ENCODE measurements at regions not wholly inside any gene's neighbourhood (a gene's known extent, or its start where the extent isn't known, plus 50 kb on each side); places are given as distances from the start of the nearest gene placed in this dataset.

GRCh38 chr14:22471545-22472121 lies 117.4 kb downstream of the DAD1 start:
- peak overlapping the region in 3 of 8 donors; percentile 7 to 13 (median 8) for H3K27ac ChIP-seq
- H3K4me3 ChIP-seq: no peak overlapping the region
- peak; percentile 79 for DNase-seq
- no peaks in the 10 kb centered on the region for H3K27me3 ChIP-seq (replicated peaks in 1 of 7)
- H3K4me1 ChIP-seq: peaks cover 12 to 69% (median 26%) of the 10 kb centered on the region in 6 donors
- TF ChIP-seq CTCF (IDR thresholded peaks at IDR 0.05 in 8 of 11, conservative IDR thresholded peaks at IDR 0.05 in 3 of 11) (peak in 9 of 11 experiments; percentile 5 to 59 (median 48)), POLR2A (IDR thresholded peaks at IDR 0.05) (no peak), POLR2AphosphoS5 (IDR thresholded peaks at IDR 0.05) (peak in 2 of 3 donors; percentile 28 to 37)
- H3K9me3 ChIP-seq: no peaks in the 10 kb centered on the region
- intact Hi-C loops (cut with DNase I; ENCODE audit: low total_unique reads): loop anchor here (5.0 kb wide), 1 partner anchor 79 kb away; no protein-coding TSS in a partner anchor
- WGBS, 5 donors: 32 to 58% (median 51%) methylated on average over 7 of the region's 7 CpGs
- no peaks in the 10 kb centered on the region for H3K36me3 ChIP-seq

- H3K4me1 ChIP-seq: peaks cover 12 to 62% (median 27%) of the 10 kb centered on the region in 6 donors
- no peaks in the 10 kb centered on the region for H3K27me3 ChIP-seq (replicated peaks in 1 of 7)
- H3K9me3 ChIP-seq: no peaks in the 10 kb centered on the region
- intact Hi-C loops (cut with DNase I; ENCODE audit: low total_unique reads): loop anchor here (5.0 kb wide), 1 partner anchor 77 kb away; no protein-coding TSS in a partner anchor
- DNase-seq: no peak
- 53 to 59% (median 55%) methylated on average over 8 of the region's 8 CpGs for WGBS, 5 donors
- no peaks in the 10 kb centered on the region for H3K36me3 ChIP-seq
- peak overlapping the region in 3 of 8 donors; percentile 30 to 51 (median 42) for H3K27ac ChIP-seq
- no peak overlapping the region for H3K4me3 ChIP-seq
- TF ChIP-seq POLR2AphosphoS5 (IDR thresholded peaks at IDR 0.05) (no peak), CTCF (IDR thresholded peaks at IDR 0.05 in 8 of 11, conservative IDR thresholded peaks at IDR 0.05 in 3 of 11) (no peak), POLR2A (IDR thresholded peaks at IDR 0.05) (no peak)
Measured at GRCh38 chr14:22469538-22470303, 119.3 kb downstream of the DAD1 start.

GRCh38 chr14:22468830-22469229 lies 120.2 kb downstream of the DAD1 start:
- Histone ChIP-seq H3K9me3 (no peaks in the 10 kb centered on the region), H3K36me3 (no peaks in the 10 kb centered on the region), H3K27ac (peak overlapping the region in 3 of 8 donors; percentile 30 to 51 (median 42)), H3K4me3 (no peak overlapping the region), H3K27me3 (replicated peaks in 1 of 7) (no peaks in the 10 kb centered on the region), H3K4me1 (peaks cover 12 to 61% (median 33%) of the 10 kb centered on the region in 6 donors)
- 63 to 93% (median 89%) methylated on average over 2 of the region's 2 CpGs for WGBS, 5 donors
- TF ChIP-seq POLR2AphosphoS5 (IDR thresholded peaks at IDR 0.05) (no peak), CTCF (IDR thresholded peaks at IDR 0.05 in 8 of 11, conservative IDR thresholded peaks at IDR 0.05 in 3 of 11) (no peak), POLR2A (IDR thresholded peaks at IDR 0.05) (no peak)
- no peak for DNase-seq
- intact Hi-C loops (cut with DNase I; ENCODE audit: low total_unique reads): no loop called here

- peaks cover 0 to 38% (median 16%) of the 10 kb centered on the region in 6 donors for H3K4me1 ChIP-seq
Measured at GRCh38 chr14:22466491-22466890, 122.5 kb downstream of the DAD1 start.

More at GRCh38 chr14:22466491-22466890, 122.5 kb downstream of the DAD1 start:
- Histone ChIP-seq H3K36me3 (no peaks in the 10 kb centered on the region), H3K27ac (peak overlapping the region in 3 of 8 donors; percentile 18 to 32 (median 30)), H3K9me3 (no peaks in the 10 kb centered on the region), H3K27me3 (replicated peaks in 1 of 7) (no peaks in the 10 kb centered on the region), H3K4me3 (no peak overlapping the region)
- intact Hi-C loops (cut with DNase I; ENCODE audit: low total_unique reads): no loop called here
- no peak for TF ChIP-seq POLR2A (IDR thresholded peaks at IDR 0.05)
- no peak for TF ChIP-seq CTCF (IDR thresholded peaks at IDR 0.05 in 8 of 11, conservative IDR thresholded peaks at IDR 0.05 in 3 of 11)
- TF ChIP-seq POLR2AphosphoS5 (IDR thresholded peaks at IDR 0.05): no peak
- DNase-seq: no peak
- WGBS, 5 donors: 64 to 87% (median 71%) methylated on average over 4 of the region's 4 CpGs
